Activated CD4-positive, alpha-beta memory T cell treated with anti-CD3 and anti-CD28 coated beads for 36 hours (primary cell): ENCODE measurements at regions not wholly inside any gene's neighbourhood (a gene's known extent, or its start where the extent isn't known, plus 50 kb on each side); places are given as distances from the start of the nearest gene placed in this dataset.
"Not testable (repeated sequence)": the region's sequence is repeated elsewhere in the genome, so short reads cannot be mapped to it uniquely, and the experiment has no call there.

Experiments used
- CTCF ChIA-PET: fragments of 350-600 bp; sonication (Branson Sonifier 250); formaldehyde crosslinking; loops from one replicate; lab custom pipeline; 2021; ENCODE audit warnings: antibody characterized with exemption, inconsistent platforms; lab: Charles Lee
- POLR2A ChIA-PET: fragments of 350-600 bp; sonication (Branson Sonifier 250); formaldehyde crosslinking; loops from one replicate; lab custom pipeline; 2021; ENCODE audit warnings: antibody characterized with exemption; lab: Charles Lee
- DNase-seq: peaks from one replicate; pipeline ENCODE4 v3.0.0-alpha.2; 2020
- H3K27ac Mint-ChIP-seq: one replicate; pipeline ENCODE4 v1.8.0; 2021; ENCODE audit warnings: mixed read lengths
- H3K27me3 Mint-ChIP-seq: one replicate; pipeline ENCODE4 v1.8.0; 2021; ENCODE audit warnings: mixed read lengths
- H3K36me3 Mint-ChIP-seq: one replicate; pipeline ENCODE4 v1.8.0; 2021; ENCODE audit warnings: mixed read lengths
- H3K4me1 Mint-ChIP-seq: one replicate; pipeline ENCODE4 v1.8.0; 2021; ENCODE audit warnings: low read depth, mixed read lengths
- H3K4me3 Mint-ChIP-seq: one replicate; pipeline ENCODE4 v1.8.0; 2021; ENCODE audit warnings: mild to moderate bottlenecking, mixed read lengths
- H3K9me3 Mint-ChIP-seq: one replicate; pipeline ENCODE4 v1.8.0; 2021; ENCODE audit warnings: mixed read lengths
- intact Hi-C: fragments of 100-400 bp; cut with micrococcal nuclease; formaldehyde crosslinking; loops from one replicate; pipeline ENCODE4 v1.15.1; 2023

DNA sequence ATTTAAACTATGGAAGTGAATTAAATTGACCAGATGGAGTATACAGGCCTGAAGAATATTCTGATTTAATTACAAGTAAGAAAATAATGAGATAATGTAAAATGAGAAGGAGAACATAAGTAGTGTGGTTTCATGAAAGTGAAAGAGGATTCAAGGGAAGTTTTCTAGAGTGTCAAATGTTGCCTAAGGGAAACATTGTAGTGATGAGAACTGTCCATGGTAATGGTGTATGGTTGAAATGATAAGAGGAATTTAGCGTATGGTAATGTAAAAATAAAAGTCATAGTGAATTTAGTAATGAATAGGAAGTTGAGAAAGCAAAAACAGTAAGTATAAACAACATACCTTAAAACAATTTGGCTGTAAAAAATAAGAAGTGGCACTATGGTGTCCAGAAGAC lies 1954.6 kb upstream of the FLRT2 start:
- ChIA-PET CTCF (no interaction called here), POLR2A (no interaction called here)
- H3K27me3 Mint-ChIP-seq: no peaks in the 10 kb centered on the region
- no peak overlapping the region for H3K4me3 Mint-ChIP-seq
- H3K27ac Mint-ChIP-seq: no peak overlapping the region
- no peak for DNase-seq
- intact Hi-C loops: no loop called here
- no peaks in the 10 kb centered on the region for H3K4me1 Mint-ChIP-seq
- peaks cover 19% of the 10 kb centered on the region for H3K9me3 Mint-ChIP-seq
- H3K36me3 Mint-ChIP-seq: no peaks in the 10 kb centered on the region

DNA sequence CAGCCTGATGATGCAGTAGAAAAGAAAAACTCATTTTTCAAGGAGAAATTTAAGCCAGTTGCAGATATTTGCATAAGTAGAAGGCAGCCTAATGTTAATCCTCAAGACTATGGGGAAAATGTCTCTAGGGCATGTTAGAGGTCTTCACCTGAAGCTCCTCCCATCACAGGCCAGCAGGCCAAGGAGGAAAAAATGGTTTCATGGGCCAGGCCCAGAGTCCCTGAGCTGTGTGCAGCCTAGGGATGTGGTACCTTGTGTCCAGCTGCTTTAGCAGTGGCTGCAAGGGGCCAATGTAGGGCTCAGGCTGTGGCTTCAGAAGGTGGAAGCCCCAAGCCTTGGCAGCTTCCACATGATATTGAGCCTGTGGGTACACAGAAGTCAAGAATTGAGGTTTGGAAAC lies 1946.7 kb upstream of the FLRT2 start:
- POLR2A ChIA-PET: no interaction called here
- CTCF ChIA-PET: no interaction called here
- H3K36me3 Mint-ChIP-seq: no peaks in the 10 kb centered on the region
- DNase-seq: no peak
- no peak overlapping the region for H3K4me3 Mint-ChIP-seq
- intact Hi-C loops: no loop called here
- no peaks in the 10 kb centered on the region for H3K4me1 Mint-ChIP-seq
- no peak overlapping the region for H3K27ac Mint-ChIP-seq
- H3K9me3 Mint-ChIP-seq: peaks cover 28% of the 10 kb centered on the region
- H3K27me3 Mint-ChIP-seq: no peaks in the 10 kb centered on the region

DNA sequence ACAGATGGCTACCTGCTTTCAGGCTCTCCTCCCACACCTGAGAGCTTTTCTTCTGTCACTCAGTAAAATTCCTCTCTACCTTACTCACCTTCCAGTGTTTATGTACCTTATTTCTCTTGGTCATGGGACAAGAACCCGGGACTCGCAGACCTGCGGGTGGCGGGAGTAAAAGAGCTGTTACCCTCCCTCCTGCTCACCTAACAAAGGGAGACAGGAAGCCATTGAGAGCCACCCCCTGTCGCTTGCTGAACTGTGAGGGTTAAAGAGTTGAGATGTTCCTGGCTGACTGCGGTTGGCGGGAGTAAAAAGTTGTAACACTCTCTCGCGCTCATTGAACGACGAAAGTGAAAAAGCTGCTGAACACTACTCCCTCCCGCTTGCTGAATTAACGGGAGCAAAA lies 1935.1 kb upstream of the FLRT2 start:
- POLR2A ChIA-PET: no interaction called here
- DNase-seq: no peak
- Mint-ChIP-seq H3K27me3 (no peaks in the 10 kb centered on the region), H3K4me1 (no peaks in the 10 kb centered on the region), H3K9me3 (peaks cover 16% of the 10 kb centered on the region), H3K36me3 (no peaks in the 10 kb centered on the region), H3K4me3 (no peak overlapping the region), H3K27ac (no peak overlapping the region)
- intact Hi-C loops: no loop called here
- CTCF ChIA-PET: no interaction called here

DNA sequence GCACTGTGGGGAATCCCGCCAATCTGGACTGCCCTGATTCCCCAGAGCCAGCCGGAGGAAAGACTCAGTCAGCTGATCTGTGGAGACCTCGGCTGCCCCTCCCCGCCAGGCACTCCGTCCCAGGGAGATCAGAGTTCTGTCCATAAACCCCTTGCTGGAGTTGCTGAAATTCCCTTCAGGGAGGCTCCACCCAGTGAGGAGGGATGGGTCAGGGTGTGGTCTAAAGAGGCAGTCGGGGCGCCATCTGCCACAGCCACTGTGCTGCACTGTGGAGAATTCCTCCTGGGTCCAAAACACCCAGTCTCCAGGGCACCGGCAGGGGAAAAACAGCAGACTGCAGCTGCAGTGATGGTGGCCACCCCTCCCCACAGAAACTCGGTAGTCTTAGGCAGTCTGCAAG lies 1922.3 kb upstream of the FLRT2 start:
- Mint-ChIP-seq H3K27ac (no peak overlapping the region), H3K27me3 (no peaks in the 10 kb centered on the region), H3K4me3 (no peak overlapping the region), H3K36me3 (no peaks in the 10 kb centered on the region), H3K4me1 (no peaks in the 10 kb centered on the region), H3K9me3 (peaks cover 37% of the 10 kb centered on the region)
- no peak for DNase-seq
- ChIA-PET CTCF (no interaction called here), POLR2A (no interaction called here)
- intact Hi-C loops: no loop called here

DNA sequence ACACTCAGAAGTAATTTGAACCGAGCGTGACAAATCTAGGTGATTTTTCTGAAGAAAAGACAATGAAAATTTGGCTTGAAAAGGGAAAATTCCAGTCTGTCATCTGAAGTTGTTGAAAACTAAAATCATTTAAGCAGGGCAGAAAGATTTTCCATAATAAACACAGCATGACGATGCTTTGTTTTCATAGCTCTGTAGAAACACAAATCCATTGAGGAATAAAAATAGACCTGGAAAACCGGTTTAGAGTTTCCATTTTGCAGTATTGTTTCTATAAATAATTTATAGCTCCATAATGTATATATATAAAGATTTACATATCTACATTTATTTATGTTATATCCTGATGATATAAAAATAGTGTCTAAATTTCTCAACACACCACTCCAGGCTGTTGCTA lies 1918.5 kb upstream of the FLRT2 start:
- intact Hi-C loops: no loop called here
- Mint-ChIP-seq H3K4me3 (no peak overlapping the region), H3K4me1 (no peaks in the 10 kb centered on the region), H3K27ac (no peak overlapping the region), H3K36me3 (no peaks in the 10 kb centered on the region), H3K9me3 (peaks cover 18% of the 10 kb centered on the region), H3K27me3 (no peaks in the 10 kb centered on the region)
- ChIA-PET CTCF (no interaction called here), POLR2A (no interaction called here)
- no peak for DNase-seq

DNA sequence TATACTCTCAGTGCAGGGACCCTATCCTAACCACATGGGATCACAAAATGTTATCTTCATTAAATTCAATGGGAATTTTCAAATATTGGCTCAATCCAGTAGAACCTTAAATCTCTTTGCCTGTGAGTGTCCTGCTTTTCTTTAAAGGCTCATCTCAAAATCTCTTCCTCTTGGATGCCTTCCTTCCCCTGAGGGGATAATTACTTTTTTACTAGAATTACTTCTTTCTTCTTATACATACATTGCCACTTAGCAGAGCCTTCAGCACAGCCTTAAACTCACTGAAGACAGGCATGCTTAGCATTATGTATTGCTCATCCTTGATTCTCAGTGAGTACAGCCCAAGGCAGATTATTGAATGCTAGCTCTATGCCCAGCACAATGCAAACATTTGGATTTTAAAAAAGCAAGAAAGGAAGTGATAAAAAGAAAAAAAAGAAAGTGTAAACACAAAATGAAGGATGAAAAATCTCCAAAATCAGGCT lies 1918.0 kb upstream of the FLRT2 start:
- intact Hi-C loops: no loop called here
- CTCF ChIA-PET: no interaction called here

DNA sequence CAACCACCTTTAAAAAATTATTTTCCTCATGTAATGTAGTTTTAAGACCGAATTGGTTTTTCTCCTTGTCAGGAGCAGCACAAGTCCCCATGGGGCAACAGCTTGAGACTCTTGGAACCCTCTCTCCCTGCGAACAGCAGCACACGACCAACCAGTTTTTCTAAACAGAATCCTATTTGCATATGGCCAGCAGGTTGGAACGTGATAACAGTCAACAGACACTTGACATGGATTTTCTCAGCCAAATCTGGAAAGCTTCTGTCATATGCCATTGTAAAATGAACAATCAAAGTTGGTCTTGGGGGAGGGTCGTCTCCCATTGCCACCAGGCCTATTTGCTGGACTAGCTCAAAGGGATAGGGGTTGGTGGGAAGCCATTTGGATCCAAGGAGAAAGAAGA lies 1915.0 kb upstream of the FLRT2 start:
- H3K9me3 Mint-ChIP-seq: peaks cover 13% of the 10 kb centered on the region
- no peaks in the 10 kb centered on the region for H3K27me3 Mint-ChIP-seq
- ChIA-PET CTCF (no interaction called here), POLR2A (no interaction called here)
- H3K4me1 Mint-ChIP-seq: no peaks in the 10 kb centered on the region
- H3K27ac Mint-ChIP-seq: no peak overlapping the region
- no peak overlapping the region for H3K4me3 Mint-ChIP-seq
- intact Hi-C loops: no loop called here
- DNase-seq: no peak
- no peaks in the 10 kb centered on the region for H3K36me3 Mint-ChIP-seq

More for the DNA sequence above, 1918.0 kb upstream of the FLRT2 start:
- no peak for DNase-seq
- no peaks in the 10 kb centered on the region for H3K4me1 Mint-ChIP-seq
- POLR2A ChIA-PET: no interaction called here
- no peak overlapping the region for H3K27ac Mint-ChIP-seq
- no peak overlapping the region for H3K4me3 Mint-ChIP-seq
- no peaks in the 10 kb centered on the region for H3K36me3 Mint-ChIP-seq
- peaks cover 14% of the 10 kb centered on the region for H3K9me3 Mint-ChIP-seq
- H3K27me3 Mint-ChIP-seq: no peaks in the 10 kb centered on the region

DNA sequence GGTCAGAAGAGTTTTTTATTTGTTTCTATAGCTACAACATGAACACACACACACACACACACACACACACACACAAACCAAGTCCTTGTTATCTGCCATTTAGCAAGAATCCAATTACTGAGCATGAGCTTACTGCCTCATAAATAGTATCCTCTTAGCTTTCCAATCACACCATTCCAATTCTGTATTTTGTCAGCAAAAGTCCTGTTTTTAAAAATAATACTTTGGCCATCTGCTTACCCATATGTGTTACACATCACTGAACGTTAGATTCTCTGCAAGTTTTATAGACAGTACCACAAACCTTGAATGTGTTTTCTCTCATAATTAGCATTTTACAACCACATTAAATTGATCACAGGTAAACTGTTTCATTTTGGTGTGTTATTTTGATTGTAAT lies 1905.4 kb upstream of the FLRT2 start:
- no peak for DNase-seq
- Mint-ChIP-seq H3K4me1 (no peaks in the 10 kb centered on the region), H3K27ac (no peak overlapping the region), H3K4me3 (no peak overlapping the region), H3K36me3 (no peaks in the 10 kb centered on the region), H3K27me3 (no peaks in the 10 kb centered on the region), H3K9me3 (peaks cover 16% of the 10 kb centered on the region)
- intact Hi-C loops: no loop called here
- CTCF ChIA-PET: no interaction called here
- POLR2A ChIA-PET: no interaction called here

DNA sequence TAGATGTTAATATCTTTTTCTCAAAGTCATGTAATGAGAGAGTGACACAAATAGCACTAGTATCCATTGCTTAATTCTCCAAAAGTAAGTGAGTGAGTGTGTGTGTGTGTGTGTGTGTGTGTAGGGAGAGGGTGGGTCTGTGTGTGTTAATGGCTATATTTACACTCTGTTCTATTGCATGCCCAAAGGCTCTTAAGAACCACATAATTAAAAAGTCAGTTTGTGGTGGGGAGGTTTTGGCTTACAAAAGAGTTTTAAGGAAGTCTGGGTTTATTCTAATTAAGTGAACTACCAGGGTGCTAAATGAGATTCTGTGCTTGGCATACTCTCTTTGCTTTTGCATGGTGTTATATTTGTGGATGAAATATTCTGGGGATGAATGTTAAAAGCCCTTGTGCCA lies 1897.6 kb upstream of the FLRT2 start:
- no peaks in the 10 kb centered on the region for H3K27me3 Mint-ChIP-seq
- CTCF ChIA-PET: no interaction called here

DNA sequence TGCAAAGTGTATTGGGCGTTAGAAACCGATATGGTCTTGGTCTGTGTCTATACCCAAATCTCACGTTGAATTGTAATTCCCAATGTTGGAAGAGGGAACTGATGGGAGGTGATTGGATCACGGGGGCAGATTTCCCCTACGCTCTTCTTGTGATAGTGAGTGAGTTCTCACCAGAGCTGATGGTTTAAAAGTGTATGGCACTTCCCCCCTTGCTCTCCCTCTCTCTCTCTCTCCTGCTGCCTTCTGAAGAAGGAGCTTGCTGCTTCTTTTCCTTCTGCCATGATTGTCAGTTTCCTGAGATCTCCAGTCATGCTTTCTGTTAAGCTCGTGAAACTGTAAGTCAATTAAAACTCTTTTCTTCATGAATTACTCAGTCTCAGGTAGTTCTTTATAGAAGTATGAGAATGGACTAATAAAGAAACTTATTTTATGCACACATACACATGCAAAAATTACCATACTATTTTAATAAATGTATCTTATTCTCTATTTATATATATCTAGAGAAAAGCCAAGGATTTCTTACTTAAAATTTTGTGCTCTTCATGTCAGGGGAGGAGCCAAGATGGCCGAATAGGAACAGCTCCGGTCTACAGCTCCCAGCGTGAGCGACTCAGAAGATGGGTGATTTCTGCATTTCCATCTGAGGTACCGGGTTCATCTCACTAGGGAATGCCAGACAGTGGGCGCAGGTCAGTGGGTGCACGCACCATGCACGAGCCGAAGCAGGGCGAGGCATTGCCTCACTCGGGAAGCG lies 1891.0 kb upstream of the FLRT2 start:
- POLR2A ChIA-PET: no interaction called here
- no peaks in the 10 kb centered on the region for H3K36me3 Mint-ChIP-seq
- CTCF ChIA-PET: no interaction called here
- intact Hi-C loops: no loop called here
- peaks cover 3% of the 10 kb centered on the region for H3K9me3 Mint-ChIP-seq
- no peak overlapping the region for H3K27ac Mint-ChIP-seq
- no peaks in the 10 kb centered on the region for H3K4me1 Mint-ChIP-seq
- DNase-seq: no peak
- no peak overlapping the region for H3K4me3 Mint-ChIP-seq
- no peaks in the 10 kb centered on the region for H3K27me3 Mint-ChIP-seq

More for the DNA sequence above, 1897.6 kb upstream of the FLRT2 start:
- H3K36me3 Mint-ChIP-seq: no peaks in the 10 kb centered on the region
- POLR2A ChIA-PET: no interaction called here
- no peaks in the 10 kb centered on the region for H3K4me1 Mint-ChIP-seq
- H3K9me3 Mint-ChIP-seq: peaks cover 12% of the 10 kb centered on the region
- H3K4me3 Mint-ChIP-seq: no peak overlapping the region
- intact Hi-C loops: no loop called here
- H3K27ac Mint-ChIP-seq: no peak overlapping the region
- DNase-seq: no peak

DNA sequence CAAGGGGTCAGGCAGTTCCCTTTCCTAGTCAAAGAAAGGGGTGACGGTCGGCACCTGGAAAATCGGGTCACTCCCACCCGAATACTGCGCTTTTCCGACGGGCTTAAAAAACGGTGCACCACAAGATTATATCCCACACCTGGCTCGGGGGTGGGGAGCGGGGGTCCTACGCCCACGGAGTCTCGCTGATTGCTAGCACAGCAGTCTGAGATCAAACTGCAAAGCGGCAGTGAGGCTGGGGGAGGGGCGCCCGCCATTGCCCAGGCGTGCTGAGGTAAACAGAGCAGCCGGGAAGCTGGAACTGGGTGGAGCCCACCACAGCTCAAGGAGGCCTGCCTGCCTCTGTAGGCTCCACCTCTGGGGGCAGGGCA lies 1890.5 kb upstream of the FLRT2 start:
- H3K36me3 Mint-ChIP-seq, H3K27me3 Mint-ChIP-seq, H3K4me3 Mint-ChIP-seq, CTCF ChIA-PET, DNase-seq, H3K9me3 Mint-ChIP-seq, intact Hi-C loops, H3K4me1 Mint-ChIP-seq, H3K27ac Mint-ChIP-seq, POLR2A ChIA-PET: not testable (repeated sequence)

DNA sequence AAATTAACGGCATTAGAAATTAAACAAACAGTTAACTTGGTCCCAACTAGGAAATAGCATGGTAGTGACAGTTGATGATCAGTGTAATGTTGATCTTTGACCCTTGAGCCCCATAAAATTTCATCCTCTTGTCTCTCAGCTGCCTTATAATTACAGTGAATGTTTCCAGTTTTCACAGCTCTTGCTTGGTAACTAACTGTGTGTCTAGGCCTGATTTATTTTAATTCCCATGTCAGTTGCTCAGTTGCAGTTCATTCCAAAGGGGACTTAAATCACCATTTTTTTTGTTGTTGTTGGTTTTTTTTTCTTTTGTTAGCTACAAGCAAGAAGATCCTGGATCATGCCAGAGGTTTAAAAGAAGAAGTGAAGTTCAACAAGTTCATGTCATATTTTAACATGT lies 1883.7 kb upstream of the FLRT2 start:
- no peaks in the 10 kb centered on the region for H3K27me3 Mint-ChIP-seq
- peaks cover 2% of the 10 kb centered on the region for H3K36me3 Mint-ChIP-seq
- peaks cover 11% of the 10 kb centered on the region for H3K9me3 Mint-ChIP-seq
- no peak overlapping the region for H3K4me3 Mint-ChIP-seq
- ChIA-PET POLR2A (no interaction called here), CTCF (no interaction called here)
- intact Hi-C loops: no loop called here
- no peak for DNase-seq
- H3K4me1 Mint-ChIP-seq: no peaks in the 10 kb centered on the region
- H3K27ac Mint-ChIP-seq: no peak overlapping the region

DNA sequence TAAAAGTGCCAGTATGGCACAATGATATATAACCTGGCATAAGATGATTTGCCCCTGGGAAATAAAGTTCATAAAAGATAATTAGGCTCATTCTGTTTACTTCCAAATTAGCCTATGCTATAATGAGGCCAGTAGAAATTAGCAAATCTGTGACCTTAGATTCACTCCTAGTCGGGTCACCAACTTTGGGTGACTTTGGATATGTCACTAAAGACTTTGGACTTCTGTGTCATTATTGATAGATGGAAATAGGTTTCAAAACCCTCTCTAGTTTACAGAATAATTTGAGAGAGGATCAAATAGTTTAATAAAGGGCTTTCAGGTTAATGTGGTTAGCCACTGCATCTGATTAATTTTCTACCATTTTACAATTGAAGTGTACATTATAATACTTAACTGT lies 1869.3 kb upstream of the FLRT2 start:
- no peak for DNase-seq
- no peak overlapping the region for H3K4me3 Mint-ChIP-seq
- H3K27ac Mint-ChIP-seq: no peak overlapping the region
- POLR2A ChIA-PET: no interaction called here
- no peaks in the 10 kb centered on the region for H3K27me3 Mint-ChIP-seq
- CTCF ChIA-PET: no interaction called here
- H3K4me1 Mint-ChIP-seq: no peaks in the 10 kb centered on the region
- intact Hi-C loops: no loop called here
- no peaks in the 10 kb centered on the region for H3K36me3 Mint-ChIP-seq
- H3K9me3 Mint-ChIP-seq: peaks cover 12% of the 10 kb centered on the region
